Psoas muscle (tissue), 7 donors: ENCODE measurements at regions not wholly inside any gene's neighbourhood (a gene's known extent, or its start where the extent isn't known, plus 50 kb on each side); places are given as distances from the start of the nearest gene placed in this dataset.

Experiments used
- ATAC-seq, 4 donors: fragments of 200-7000 bp; cut with Tn5 transposase; one replicate each; pipeline ENCODE4 v1.9.1; 2020; ENCODE audit warnings: moderate library complexity in 3 of 4, mild to moderate bottlenecking in 2 of 4
- DNase-seq, 2 donors: peaks; one replicate each; pipeline ENCODE4 v3.0.0-alpha.2; 2020
- H3K27ac ChIP-seq: fragments of 200-600 bp; one replicate; pipeline ENCODE4 v1.8.0; 2022
- H3K27me3 ChIP-seq, 3 donors: fragments of 200-600 bp in 1 of 3; one replicate each; pipeline versions ENCODE4 v1.6.1 to v1.8.0; 2013 to 2022; ENCODE audit warnings: low read length in 2 of 3, mild to moderate bottlenecking in 2 of 3, moderate library complexity in 1 of 3; ENCODE audit not compliant: insufficient read depth in 3 of 3
- H3K36me3 ChIP-seq, 2 donors: fragments of 200-600 bp in 1 of 2; one replicate each; pipeline versions ENCODE4 v1.6.1 to v1.8.0; 2013 to 2022; ENCODE audit warnings: low read depth in 1 of 2, mild to moderate bottlenecking in 1 of 2, moderate library complexity in 1 of 2; ENCODE audit not compliant: insufficient read depth in 1 of 2
- H3K4me1 ChIP-seq: fragments of 200-600 bp; one replicate; pipeline ENCODE4 v1.8.0; 2022
- H3K4me3 ChIP-seq: fragments of 200-600 bp; one replicate; pipeline ENCODE4 v1.8.0; 2022; ENCODE audit warnings: mild to moderate bottlenecking
- H3K9me3 ChIP-seq: fragments of 200-600 bp; one replicate; pipeline ENCODE4 v1.8.0; 2022
- CTCF ChIP-seq: fragments of 200-600 bp; IDR thresholded peaks from one replicate; pipeline ENCODE4 v1.8.0; 2022; ENCODE audit warnings: antibody characterized with exemption
- WGBS, 3 donors: extraction: QIAGEN DNeasy Blood & Tissue Kit; methylation state at CpG; one replicate each; pipeline versions ENCODE4 v1.1.6 to v1.1.7; 2013; 5-methylcytosine and 5-hydroxymethylcytosine counted together
- intact Hi-C, 2 donors: fragments of 100-400 bp; cut with DNase I; formaldehyde crosslinking; loops; one replicate each; pipeline versions ENCODE4 v1.11.0 to v1.14.2; 2022
- donor health status: healthy with polysubstance abuse.
- donor health status: DM: no; HTN: no; CAD: no; lungs with moderate emphysema.
- donor health status: Bipolar disorder and iron deficiency.
- donor health status: healthy.
- donor health status: DM: yes; HTN: yes; CAD: no.
- donor health status: DM: no; HTN: no; CAD: no.
- donor health status: DM: yes; HTN: yes; CAD: no.

- DNase-seq, result no peak
- 59 to 70% (median 67%) methylated on average over 4 of the region's 4 CpGs for WGBS, 3 donors
- no peaks in the 10 kb centered on the region for H3K4me1 ChIP-seq
- H3K27ac ChIP-seq, result no peak overlapping the region
- intact Hi-C loops, result no loop called here
- no peak for ATAC-seq
- no peaks in the 10 kb centered on the region for H3K36me3 ChIP-seq
- TF ChIP-seq CTCF, result no peak
- H3K4me3 ChIP-seq, result no peak overlapping the region
- H3K9me3 ChIP-seq, result no peaks in the 10 kb centered on the region
- no peaks in the 10 kb centered on the region for H3K27me3 ChIP-seq
Measured at GRCh38 chr3:167913219-167913835, 177.8 kb downstream of the SERPINI1 start.

- TF ChIP-seq CTCF, result no peak
- intact Hi-C loops, result no loop called here
- DNase-seq (no peak), ATAC-seq (no peak)
- Histone ChIP-seq H3K36me3 (no peaks in the 10 kb centered on the region), H3K9me3 (no peaks in the 10 kb centered on the region), H3K4me1 (no peaks in the 10 kb centered on the region), H3K27me3 (no peaks in the 10 kb centered on the region), H3K4me3 (no peak overlapping the region), H3K27ac (no peak overlapping the region)
- WGBS, 3 donors, result 88 to 91% (median 89%) methylated on average over 6 of the region's 6 CpGs
Measured at GRCh38 chr3:167909952-167910351, 174.4 kb downstream of the SERPINI1 start.

GRCh38 chr3:167909504-167909896 lies 174.0 kb downstream of the SERPINI1 start:
- Histone ChIP-seq H3K9me3 (no peaks in the 10 kb centered on the region), H3K27ac (no peak overlapping the region), H3K4me1 (no peaks in the 10 kb centered on the region), H3K36me3 (no peaks in the 10 kb centered on the region), H3K4me3 (no peak overlapping the region), H3K27me3 (no peaks in the 10 kb centered on the region)
- no peak for DNase-seq
- TF ChIP-seq CTCF, result no peak
- 79 to 84% (median 80%) methylated on average over 1 of the region's 1 CpG for WGBS, 3 donors
- intact Hi-C loops, result no loop called here
- ATAC-seq, result no peak

GRCh38 chr3:167908746-167909503 lies 173.4 kb downstream of the SERPINI1 start:
- no peak overlapping the region for H3K4me3 ChIP-seq
- no peak for TF ChIP-seq CTCF
- no peaks in the 10 kb centered on the region for H3K9me3 ChIP-seq
- H3K27me3 ChIP-seq, result no peaks in the 10 kb centered on the region
- no peak overlapping the region for H3K27ac ChIP-seq
- no peak for DNase-seq
- H3K4me1 ChIP-seq, result no peaks in the 10 kb centered on the region
- H3K36me3 ChIP-seq, result no peaks in the 10 kb centered on the region
- WGBS, 3 donors, result 62 to 74% (median 63%) methylated on average over 5 of the region's 5 CpGs
- ATAC-seq, result no peak
- intact Hi-C loops, result no loop called here
